ENCODE measurements at regions not wholly inside any gene's neighbourhood (a gene's known extent, or its start where the extent isn't known, plus 50 kb on each side); places are given as distances from the start of the nearest gene placed in this dataset.
"Not testable (repeated sequence)": the region's sequence is repeated elsewhere in the genome, so short reads cannot be mapped to it uniquely, and the experiment has no call there.

DNA sequence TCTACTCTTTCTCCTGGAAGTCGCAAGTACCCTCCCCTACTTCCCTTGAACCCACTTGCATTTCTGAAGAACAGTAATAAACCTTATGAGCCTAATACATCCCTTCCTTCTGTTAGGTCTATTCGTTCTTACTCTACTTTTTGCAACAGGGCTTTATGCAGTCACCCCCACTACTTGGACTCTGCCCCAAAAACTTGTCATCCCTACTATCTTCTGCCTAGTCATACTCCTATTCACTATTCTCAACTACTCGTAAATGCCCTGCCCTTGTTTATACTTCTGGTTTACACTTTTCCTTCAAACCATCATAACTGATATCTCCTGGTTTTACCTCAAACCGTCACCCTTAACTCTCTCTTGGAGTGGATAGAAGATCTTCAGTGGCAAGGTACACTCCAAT, 55.2 kb upstream of the SLIT2 start:
- no peak for DNase-seq (ENCODE audit: low read depth in 2 of 2)

DNA sequence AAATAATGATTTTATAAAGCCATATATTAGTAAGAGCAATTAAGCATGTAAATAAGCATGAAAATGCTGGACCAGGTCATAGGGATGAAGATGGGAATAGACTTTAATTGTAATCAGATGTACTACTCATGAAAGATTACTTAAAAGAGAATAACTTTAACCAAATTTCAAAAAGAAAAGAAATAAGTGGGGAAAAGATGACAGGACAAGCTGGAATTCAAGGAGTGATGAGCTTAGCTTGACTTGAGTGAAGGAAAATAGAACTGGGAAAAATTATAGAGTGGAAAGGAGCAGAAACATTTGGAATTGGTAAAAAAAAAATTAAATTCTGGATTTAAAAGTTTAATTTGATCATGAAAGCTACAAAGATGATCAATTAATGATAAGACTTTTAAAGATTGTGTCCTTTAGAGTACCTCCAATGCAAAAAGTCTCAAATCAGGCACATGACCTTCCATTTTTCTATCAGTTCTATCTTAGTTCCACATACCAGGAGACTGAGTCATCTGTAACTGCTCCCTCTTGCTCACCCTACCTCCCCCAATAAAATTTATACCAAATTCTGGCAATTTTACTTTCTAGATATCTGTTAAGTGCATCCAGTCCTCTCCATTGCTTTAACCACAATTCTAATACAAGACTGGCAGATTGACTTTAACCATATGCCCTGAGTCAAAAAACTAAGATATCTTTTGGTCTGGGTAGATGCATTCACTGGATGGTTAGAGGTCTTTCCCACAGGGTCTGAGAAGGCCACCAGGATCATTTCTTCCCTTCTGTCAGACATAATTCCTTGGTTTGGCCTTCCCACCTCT, 56.4 kb upstream of the SLIT2 start:
- no peak for DNase-seq (ENCODE audit: low read depth in 2 of 2)

DNA sequence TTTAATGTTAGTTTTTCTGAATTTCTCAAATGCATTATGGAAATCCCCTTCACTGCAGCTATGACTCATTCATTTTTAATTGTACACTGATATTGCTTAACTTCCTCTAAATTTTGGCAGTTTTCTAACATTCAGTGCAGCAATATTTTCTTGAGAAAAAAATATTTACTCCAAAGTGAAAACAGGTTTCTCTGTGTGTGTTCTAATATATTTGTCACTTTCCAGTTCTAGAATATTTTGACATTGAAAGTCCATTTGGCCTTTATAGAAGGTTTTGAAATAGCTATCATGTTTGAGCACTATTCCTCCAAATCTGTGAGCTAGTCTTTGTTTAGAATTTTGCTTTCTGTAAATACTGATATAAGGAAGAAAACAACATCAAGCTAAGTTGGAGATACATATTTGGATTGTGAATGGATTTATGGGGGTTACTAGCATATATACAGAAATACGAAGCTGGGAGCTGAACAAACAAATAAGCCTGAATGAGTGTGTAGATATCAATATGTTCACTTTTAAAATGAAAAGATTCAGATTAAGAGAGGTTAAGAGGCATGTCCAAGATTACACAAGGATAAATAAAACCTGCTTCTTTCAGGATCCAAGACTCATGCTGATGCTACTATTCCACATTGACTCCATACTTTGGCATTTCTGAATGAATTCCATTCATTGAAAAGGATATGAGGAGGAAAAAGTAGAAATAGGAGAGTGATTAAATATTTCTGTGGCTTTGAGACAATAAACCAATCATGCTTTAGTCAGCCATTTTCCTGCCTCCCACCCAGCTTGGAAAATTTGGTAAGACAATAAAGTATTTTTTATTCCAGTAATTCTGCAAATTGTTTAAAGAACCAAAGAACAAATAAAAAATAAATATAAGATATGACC, 57.3 kb upstream of the SLIT2 start:
- no peak for DNase-seq (ENCODE audit: low read depth in 2 of 2)

DNA sequence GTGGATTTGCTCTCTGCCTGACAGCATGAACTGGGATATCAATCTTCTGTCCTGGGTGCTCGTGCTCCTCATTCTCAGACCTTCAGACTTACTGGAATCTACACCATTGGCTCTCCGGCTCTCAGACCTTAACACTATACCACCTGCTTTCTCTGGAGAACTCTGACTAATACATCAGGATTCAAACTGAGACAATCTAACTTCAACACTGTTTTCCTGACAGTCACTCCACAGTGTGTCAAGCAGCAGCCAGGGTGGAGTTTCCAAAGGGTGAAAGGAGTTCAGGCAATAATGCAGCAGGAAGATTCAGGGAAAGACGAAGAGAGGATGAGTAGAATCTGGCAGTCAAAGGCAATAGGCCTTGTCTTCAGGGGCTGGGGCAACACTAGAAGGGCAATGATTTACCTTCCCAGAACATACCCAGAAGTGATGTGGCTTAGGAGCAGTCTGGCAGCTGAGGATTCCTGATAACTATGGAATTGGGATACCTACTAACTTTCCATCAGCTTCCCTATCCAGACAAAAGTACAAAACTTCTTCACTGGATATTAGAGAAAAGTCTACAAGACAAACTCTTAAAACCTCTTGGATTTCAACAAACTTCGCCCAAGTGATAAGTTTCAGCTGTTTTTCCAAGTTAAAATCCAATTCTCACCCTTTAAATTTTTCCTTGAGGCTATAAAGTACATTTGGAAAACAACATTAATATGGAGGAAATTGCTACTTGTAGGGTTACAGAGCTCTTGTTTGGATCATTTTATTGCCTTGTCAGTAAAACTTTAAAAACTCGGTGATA, 58.4 kb upstream of the SLIT2 start:
- no peak for DNase-seq (ENCODE audit: low read depth in 2 of 2)

DNA sequence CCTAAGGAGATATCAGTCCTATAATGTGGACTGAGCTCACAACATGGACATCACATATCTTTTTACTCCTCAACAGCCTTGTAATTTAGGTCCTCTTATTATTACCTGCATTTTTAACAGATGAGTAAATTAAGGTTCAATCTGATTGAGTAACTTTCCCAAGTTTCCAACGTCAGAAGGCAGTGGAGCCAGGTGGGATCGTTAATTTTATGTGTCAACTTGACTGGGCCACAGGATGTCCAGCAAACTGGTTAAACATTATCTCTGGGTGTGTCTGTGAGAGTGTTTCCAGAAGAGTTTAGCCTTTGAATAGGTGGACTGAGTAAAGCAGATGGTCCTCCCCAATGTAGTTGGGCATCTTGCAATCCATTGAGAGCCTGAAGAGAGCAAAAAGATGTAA, 59.0 kb upstream of the SLIT2 start:
- no peak for DNase-seq (ENCODE audit: low read depth in 2 of 2)

DNA sequence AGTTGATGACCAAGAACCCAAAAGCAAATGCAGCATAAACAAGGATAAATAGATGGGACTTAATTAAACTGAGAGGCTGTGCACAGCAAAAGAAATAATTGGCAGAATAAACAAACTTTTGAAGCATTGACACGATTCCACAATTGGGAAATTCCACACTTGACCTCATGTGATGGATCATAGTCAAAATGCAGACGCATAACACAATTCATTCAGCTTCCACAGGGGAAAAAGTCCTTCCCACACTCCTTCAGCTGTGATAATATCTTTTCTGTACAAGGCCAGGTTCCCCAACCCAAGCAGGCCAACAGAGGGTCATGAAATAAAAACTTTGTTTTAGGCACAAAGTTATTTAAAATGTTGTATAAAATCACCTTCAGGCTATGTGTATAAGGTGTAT, 66.6 kb upstream of the SLIT2 start:
- no peak for DNase-seq (ENCODE audit: low read depth in 2 of 2)

DNA sequence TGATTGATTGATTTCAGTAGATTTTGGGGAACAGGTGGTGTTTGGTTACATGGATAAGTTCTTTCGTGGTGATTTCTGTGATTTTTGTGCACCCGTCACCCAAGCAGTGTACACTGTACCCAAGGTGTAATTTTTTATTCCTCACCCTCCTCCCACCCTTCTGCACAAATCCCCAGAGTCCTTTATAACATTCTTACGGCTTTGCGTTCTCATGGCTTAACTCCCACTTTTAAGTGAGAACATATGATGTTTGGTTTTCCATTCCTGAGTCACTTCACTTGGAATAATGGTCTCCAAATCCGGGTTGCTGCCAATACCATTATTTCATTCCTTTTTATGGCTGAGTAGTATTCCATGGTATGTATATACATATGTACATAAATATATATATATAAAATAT, 68.6 kb upstream of the SLIT2 start:
- not testable (repeated sequence) for DNase-seq (ENCODE audit: low read depth in 2 of 2)

DNA sequence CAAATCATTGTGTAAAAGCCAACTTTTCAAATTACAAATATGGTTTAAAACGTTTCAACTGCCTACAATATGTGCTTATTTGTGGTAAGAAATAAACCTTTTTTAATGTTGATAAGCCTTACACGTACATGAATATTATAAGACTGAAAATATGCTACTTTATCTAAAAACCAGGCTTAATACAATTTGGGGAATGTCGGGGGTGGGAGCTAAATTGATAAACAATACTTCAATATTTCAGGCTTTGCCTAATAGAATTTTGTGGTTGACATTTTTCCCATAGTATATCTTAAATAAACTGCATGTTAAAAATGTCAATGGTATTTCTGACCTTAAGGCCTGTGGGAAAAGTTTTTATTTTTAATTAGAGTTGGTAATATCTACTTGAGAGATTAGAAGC, 69.8 kb upstream of the SLIT2 start:
- DNase-seq (ENCODE audit: low read depth in 2 of 2), result no peak

DNA sequence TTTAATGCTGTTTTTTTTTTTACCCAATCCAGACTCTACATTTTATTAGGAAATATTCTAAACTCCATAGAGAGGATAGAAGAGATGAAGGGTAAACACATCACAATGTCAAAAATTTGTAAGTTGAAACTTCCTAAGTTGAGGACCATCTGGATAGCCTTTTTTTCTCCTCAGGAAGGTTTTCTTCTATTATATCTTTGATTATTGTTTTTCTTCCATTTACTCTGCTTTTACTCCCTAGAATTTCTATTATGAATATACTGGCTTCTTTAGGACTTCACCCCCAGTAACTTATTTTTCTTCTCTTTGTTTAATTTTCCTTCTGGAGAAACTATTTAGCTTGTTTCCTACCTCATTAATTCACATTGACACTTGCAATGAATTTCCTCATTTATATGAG, 71.2 kb upstream of the SLIT2 start:
- no peak for DNase-seq (ENCODE audit: low read depth in 2 of 2)

DNA sequence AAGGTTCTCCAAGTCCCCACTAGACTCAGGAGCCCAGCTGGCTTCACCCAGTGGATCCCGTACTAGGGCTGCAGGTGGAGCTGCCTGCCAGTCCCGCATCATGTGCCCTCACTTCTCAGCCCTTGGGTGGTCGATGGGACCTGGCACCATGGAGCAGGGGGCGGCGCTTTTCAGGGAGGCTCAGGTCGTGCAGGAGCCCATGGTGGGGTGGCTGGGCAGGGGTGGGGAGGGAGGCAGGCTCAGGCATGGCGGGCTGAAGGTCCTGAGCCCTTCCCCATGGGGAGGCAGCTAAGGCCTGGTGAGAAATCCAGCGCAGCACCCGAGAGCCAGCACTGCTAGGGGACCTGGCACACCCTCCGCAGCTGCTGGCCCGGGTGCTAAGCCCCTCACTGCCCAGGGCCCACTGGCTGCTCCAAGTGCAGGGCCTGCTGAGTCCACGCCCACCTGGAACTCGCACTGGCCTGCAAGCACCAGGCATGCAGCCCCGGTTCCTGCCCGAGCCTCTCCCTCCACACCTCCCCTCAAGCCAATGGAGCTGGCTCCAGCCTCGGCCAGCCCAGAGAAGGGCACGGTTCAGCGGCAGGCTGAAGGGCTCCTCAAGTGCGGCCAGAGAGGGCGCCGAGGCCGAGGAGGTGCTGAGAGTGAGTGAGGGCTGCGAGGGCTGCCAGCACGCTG, 72.7 kb upstream of the SLIT2 start:
- no peak for DNase-seq (ENCODE audit: low read depth in 2 of 2)

DNA sequence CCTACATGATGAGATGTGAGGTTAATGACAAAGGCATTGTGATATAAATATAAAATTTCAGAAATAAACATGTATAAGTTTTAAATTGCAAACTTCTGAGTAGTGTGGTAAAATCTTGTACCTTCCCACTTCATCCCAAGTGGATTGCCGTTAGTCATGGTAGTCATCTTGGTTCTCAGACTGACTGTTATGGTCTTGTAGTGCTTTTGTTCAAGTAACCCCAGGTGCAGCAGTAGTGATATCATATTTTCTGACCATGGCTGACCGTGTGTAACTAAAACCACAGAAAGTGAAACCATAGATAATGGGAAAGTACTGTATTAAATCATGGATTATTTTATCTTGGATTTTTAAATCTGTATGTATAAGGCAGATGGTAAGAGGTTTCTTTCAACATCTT, 74.8 kb upstream of the SLIT2 start:
- no peak for DNase-seq (ENCODE audit: low read depth in 2 of 2)

DNA sequence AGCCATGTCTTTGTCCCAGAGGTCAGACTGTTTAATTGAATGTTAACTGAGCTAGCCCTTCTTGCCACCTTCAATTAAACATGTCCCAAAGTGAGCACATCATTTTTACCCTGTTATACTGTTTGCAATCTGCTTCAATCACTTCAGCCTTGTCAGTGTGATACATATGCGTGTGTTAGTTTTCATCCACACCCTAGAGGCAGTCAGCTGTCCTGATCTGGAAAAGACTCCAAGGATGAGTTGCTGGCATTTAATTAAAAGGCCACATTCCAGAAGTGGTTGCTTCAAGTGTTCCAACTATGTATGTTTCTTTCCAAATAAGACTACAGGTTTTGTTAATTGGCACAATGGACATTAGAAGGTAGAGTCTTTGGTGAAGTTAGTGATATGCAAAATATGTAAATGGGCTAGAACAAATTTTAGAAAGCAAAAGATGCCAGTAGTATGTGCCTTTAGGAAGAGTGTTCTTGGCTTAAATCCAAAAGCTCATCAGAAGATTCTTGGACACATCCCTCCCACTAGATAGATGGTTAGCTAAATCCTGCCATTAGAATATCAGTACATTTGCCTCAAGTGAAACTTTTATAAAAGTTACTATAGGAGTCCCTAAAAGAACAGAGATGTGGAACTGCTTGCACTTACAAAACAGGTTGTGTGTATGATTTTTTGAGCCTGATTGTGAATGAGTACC, 79.5 kb upstream of the SLIT2 start:
- no peak for DNase-seq (ENCODE audit: low read depth in 2 of 2)

DNA sequence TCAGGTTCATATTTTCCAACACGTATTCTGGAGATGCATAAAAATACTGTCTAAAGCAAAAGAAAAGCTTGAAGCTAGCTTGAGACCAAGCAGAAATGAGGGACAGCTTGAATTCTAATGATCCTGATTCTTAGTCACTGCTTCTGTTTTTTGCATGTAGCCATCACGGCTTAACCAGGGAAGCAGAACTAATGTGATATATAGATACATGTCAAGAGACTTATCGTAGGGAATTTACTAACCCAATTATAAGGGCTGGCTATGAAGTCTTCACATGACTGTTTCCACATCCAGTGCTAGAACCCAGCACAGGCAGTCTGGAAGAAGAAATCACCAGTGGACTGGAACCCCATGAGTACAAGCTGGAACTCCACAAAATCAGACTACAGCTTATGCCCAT, 85.2 kb upstream of the SLIT2 start:
- DNase-seq (ENCODE audit: low read depth in 2 of 2), result no peak

DNA sequence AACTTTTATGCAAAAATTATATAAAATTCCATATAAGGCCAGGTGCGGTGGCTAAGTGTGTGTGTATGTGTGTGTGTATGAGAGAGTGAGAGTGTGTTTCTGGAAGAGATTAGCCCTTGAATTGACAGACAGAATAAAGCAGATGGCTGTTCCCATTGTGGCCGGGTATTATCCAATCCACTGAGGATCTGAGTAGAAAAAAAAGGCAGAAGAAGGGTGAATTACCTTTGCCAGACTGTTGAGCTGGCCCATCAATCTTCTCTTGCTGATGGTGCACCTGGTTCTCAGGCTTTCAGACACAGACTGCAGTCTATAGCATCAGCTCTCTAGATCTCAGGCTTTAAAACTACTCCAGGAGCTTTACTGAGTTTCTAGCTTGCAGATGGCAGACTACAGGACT, 92.2 kb upstream of the SLIT2 start:
- DNase-seq (ENCODE audit: low read depth in 2 of 2), result no peak

DNA sequence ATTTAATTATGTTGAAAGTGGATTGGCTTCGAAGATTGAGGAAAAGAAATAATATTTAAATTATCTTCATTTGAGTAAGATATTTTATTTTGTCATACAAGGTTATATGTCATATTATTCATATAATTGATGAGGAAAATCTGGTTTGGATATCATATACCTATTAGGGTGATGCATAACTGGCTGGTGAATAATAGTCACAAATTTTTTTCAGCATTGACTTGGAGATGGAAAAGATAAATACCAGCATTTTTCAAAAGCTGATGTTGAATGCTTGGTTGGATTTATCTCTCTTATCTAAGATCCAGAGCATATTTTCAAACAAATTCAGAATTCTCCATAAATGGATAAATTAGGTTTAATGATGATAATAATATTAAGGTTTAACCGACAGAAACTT, 93.5 kb upstream of the SLIT2 start:
- no peak for DNase-seq (ENCODE audit: low read depth in 2 of 2)

DNA sequence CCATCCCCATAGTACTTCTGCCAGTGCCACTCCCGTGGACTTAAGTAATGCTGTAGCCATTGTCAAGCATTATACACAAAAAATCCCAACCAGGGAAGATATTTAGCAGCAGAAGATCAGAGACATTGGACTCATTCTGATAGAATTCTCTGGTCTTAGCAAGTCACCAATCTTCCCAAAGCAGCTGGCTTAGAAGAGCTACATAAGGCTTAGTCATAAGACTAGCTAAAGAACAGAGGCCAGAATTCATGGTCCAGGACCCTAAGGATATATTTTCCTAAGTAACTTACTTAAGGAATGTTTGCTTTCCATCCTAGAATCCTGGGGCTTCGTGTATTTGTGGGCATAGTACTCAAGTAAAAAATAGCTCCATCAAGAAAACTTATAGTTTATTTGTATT, 100.3 kb upstream of the SLIT2 start:
- DNase-seq (ENCODE audit: low read depth in 2 of 2), result no peak

DNA sequence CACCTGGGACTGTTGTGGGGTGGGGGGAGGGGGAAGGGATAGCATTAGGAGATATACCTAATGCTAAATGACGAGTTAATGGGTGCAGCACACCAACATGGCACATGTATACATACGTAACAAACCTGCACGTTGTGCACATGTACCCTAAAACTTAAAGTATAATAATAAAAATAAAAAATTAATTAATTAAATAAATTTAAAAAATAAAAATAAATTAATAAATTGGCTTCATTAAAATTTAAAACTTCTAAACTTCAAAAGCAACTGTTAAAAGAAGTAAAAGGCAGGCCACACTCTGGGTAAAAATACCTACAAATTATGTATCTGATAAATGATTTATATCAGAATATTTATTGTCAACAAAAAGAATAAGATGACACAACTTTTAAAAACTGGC, 102.6 kb upstream of the SLIT2 start:
- DNase-seq (ENCODE audit: low read depth in 2 of 2), result not testable (repeated sequence)

DNA sequence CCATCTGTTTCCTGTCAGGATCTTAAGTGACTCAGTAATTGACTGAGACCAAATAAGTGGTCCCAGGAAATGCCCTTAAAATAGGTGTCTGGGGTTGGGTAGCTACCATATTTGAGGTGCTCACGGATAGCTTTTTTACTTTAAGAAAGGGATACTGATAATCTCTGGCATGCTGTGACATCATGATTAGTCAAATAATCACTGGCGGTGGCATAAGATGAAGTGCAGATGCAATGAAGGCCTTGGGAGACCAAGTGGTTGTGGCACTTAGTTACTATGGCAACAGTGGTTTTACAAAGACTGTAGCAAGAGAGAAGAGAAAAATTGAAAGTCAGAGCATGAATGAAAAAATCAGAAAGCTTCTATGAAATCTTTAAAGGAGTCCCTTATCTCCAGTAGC, 114.5 kb upstream of the SLIT2 start:
- DNase-seq (ENCODE audit: low read depth in 2 of 2), result no peak

DNA sequence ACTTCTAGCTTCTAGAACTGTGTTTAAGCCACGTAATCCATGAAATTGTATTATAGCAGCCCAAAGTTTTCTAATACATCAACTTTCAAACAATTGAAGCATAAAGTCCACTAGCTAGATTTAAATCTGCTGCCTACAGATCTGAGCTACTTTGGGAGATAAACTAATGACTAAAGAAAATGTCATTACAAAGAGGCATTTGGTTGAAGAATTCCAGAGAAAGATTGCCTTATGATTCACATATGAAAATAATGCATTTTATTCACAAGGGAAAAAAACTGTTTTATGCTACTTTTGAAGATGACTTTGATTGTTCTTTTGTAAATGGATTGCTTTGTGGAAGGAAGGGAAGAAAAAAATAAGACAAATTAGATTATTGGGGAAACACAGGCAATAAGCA, 124.1 kb upstream of the SLIT2 start:
- DNase-seq (ENCODE audit: low read depth in 2 of 2), result no peak

DNA sequence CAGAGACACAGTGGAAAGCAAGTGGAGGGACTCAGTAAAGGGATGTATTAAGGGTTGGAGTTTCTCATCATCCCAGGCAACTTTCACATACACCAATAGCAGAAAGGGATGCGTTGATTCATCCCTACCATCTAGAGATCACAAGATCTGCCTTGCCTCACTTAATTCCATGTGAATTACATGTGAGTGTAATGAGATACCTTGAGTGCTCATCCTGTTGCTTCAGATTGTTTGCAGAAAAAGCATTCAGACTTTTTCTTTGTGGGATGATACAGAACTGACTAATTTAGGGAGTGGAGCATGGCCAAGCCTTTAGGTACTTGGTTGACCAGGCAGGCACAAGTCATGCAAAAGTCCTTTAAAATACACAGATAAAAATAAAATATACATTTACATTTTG, 124.8 kb upstream of the SLIT2 start:
- DNase-seq (ENCODE audit: low read depth in 2 of 2), result no peak

DNA sequence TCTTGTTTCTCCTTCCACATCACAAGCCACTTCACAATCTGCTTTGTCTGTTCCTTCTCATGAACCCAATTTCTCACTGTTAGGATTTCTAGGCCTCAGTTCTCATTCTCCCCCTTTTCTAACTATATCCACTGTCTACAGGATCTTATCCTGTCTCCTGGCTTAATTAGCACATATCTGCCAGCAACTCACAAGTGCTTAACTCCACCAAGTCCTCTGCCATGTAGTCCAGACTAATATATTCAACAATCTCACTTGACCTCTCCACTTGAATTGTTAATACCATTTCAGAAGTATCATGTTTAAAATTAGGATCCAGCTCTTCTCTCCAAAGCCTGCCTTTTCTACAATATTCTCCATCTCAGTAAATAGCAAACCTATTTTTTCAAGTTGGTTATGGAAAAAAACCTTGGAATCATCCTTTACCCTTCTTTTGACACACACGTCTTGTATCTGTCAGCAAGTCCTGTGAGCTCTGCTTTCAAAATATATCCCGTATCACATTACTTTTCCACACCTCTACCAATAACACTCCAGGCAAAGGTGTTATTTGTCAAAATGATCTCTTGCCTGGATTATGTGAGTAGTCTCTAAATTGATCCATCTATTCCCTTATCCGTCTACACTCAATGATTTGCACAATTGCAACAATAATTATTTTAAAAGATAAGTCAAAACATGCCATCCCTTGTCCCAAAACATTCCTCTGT, 127.2 kb upstream of the SLIT2 start:
- DNase-seq (ENCODE audit: low read depth in 2 of 2), result no peak

Measured in stimulated activated CD4-positive, alpha-beta T cell treated with anti-CD3 and anti-CD28 coated beads, Interleukin-4, amount 100 ng/mL, for 48 hours (primary cell).